K562 (cell line): ENCODE measurements at regions not wholly inside any gene's neighbourhood (a gene's known extent, or its start where the extent isn't known, plus 50 kb on each side); places are given as distances from the start of the nearest gene placed in this dataset.

Experiments used
- ATAC-seq: fragments of 200-7000 bp; cut with Tn5 transposase; 3 replicates; pipeline ENCODE4 v1.9.1; 2020; ENCODE audit warnings: moderate library complexity
- BruUV-seq: library from RNA; stranded (reverse); fragments of 400-500 nt; replicated peaks from 2 replicates; lab custom pipeline; 2021; lab: Mats Ljungman, UMichigan
- CTCF ChIA-PET: fragments of 300-600 bp; formaldehyde crosslinking; extraction: SDS; loops from one replicate; lab custom pipeline; 2021; ENCODE audit warnings: low intra/inter-chr PET ratio; lab: Yijun Ruan, JAX
- POLR2A ChIA-PET: fragments of 300-600, 350-650 bp; sonication (Branson Sonifier 250); formaldehyde crosslinking; extraction: SDS; loops from one replicate; lab custom pipeline; 2021; ENCODE audit warnings: antibody characterized with exemption, inconsistent platforms; lab: Yijun Ruan, JAX
- DNase-seq, 4 experiments: peaks; one replicate each; pipeline versions ENCODE4 v3.0.0 to v3.0.0-alpha.2; 2011 to 2018; ENCODE audit warnings: low spot score in 3 of 4, mixed read lengths in 3 of 4; ENCODE audit errors: extremely low read depth in 1 of 4
- FAIRE-seq: peaks from 2 replicates; lab custom pipeline; 2011; peaks lifted over from hg19 to GRCh38; lab: Jason Lieb, UNC
- H2AFZ ChIP-seq: 2 replicates; pipeline ENCODE4 v1.6.0; 2011; ENCODE audit warnings: low read depth, low read length, control low read depth, inconsistent platforms
- H3K27ac ChIP-seq: fragments of 200-600 bp; 3 replicates; pipeline ENCODE4 v1.8.0; 2011; ENCODE audit warnings: low read depth, mild to moderate bottlenecking, control low read depth, inconsistent platforms, low read length, moderate library complexity, mixed read lengths; ENCODE audit errors: extremely low read depth
- H3K27me3 ChIP-seq, 2 experiments: fragments of 300-600 bp in 1 of 2; 2 replicates in 1 of 2; 3 replicates in 1 of 2; pipeline versions ENCODE4 v1.6.0 to v1.8.0; 2011; ENCODE audit warnings: inconsistent platforms in 2 of 2, low read length in 2 of 2, mild to moderate bottlenecking in 1 of 2, mixed read lengths in 1 of 2, moderate library complexity in 1 of 2; ENCODE audit not compliant: control insufficient read depth in 2 of 2, insufficient read depth in 2 of 2
- H3K36me3 ChIP-seq: fragments of 300-600 bp; 3 replicates; pipeline ENCODE4 v1.8.0; 2011; ENCODE audit warnings: mild to moderate bottlenecking, low read length, inconsistent platforms; ENCODE audit not compliant: control insufficient read depth, insufficient read depth
- H3K4me1 ChIP-seq, 2 experiments: fragments of 200-600 bp in 1 of 2; replicated peaks in 1 of 2; 2 replicates in 1 of 2; 3 replicates in 1 of 2; pipeline versions ENCODE4 v1.5.1 to v1.8.0; 2011; ENCODE audit warnings: inconsistent platforms in 2 of 2, low read length in 2 of 2, mild to moderate bottlenecking in 1 of 2, mixed read lengths in 1 of 2, moderate library complexity in 1 of 2; ENCODE audit not compliant: control insufficient read depth in 2 of 2, insufficient read depth in 2 of 2
- H3K4me2 ChIP-seq: 2 replicates; pipeline ENCODE4 v1.6.1; 2011; ENCODE audit warnings: low read length, control low read depth, inconsistent platforms, mixed read lengths; ENCODE audit not compliant: insufficient read depth
- H3K4me3 ChIP-seq: fragments of 200-600 bp; sonication (generic), shearing (Covaris generic); 2 replicates; pipeline ENCODE4 v1.5.1; 2016; ENCODE audit warnings: control low read depth, inconsistent platforms
- H3K79me2 ChIP-seq: fragments of 200-600 bp; 3 replicates; pipeline ENCODE4 v1.8.0; 2011; ENCODE audit warnings: low read length, inconsistent platforms; ENCODE audit not compliant: control insufficient read depth, insufficient read depth
- H3K9ac ChIP-seq, 2 experiments: 2 replicates each; pipeline versions ENCODE4 v1.6.0 to v1.6.1; 2011; ENCODE audit warnings: low read depth in 2 of 2, low read length in 2 of 2, control low read depth in 1 of 2, inconsistent platforms in 1 of 2, mild to moderate bottlenecking in 1 of 2, mixed read lengths in 1 of 2; ENCODE audit not compliant: insufficient read depth in 1 of 2
- H3K9me1 ChIP-seq: one replicate; pipeline ENCODE4 v1.6.0; 2011; ENCODE audit warnings: inconsistent platforms, mild to moderate bottlenecking, low read length, moderate library complexity; ENCODE audit not compliant: control insufficient read depth, insufficient read depth
- H3K9me3 ChIP-seq: replicated peaks from 2 replicates; pipeline ENCODE4 v1.5.1; 2011; ENCODE audit warnings: low read depth, low read length, inconsistent platforms; ENCODE audit not compliant: control insufficient read depth, insufficient read depth
- H4K20me1 ChIP-seq: replicated peaks from 2 replicates; pipeline ENCODE4 v1.6.1; 2011; ENCODE audit warnings: low read length, inconsistent platforms, mixed read lengths; ENCODE audit not compliant: control insufficient read depth, insufficient read depth
- C11orf30 ChIP-seq: fragments of 450-650 bp; IDR thresholded peaks from 2 replicates; pipeline ENCODE4 v1.6.1; 2016; ENCODE audit warnings: low read depth, mild to moderate bottlenecking
- CAMTA2 ChIP-seq: fragments of 250-450 bp; sonication (Bioruptor Pico); conservative IDR thresholded peaks from 2 replicates; pipeline ENCODE4 v1.5.1; 2022
- CBFB ChIP-seq: sonication (generic); formaldehyde crosslinking; IDR thresholded peaks from 2 replicates; pipeline ENCODE4 v1.4.0; 2020; ENCODE audit warnings: mild to moderate bottlenecking, missing genetic modification reagents
- CBX3 ChIP-seq, 2 experiments: IDR thresholded peaks; 1 replicate in 1 of 2; 2 replicates in 1 of 2; pipeline ENCODE4 v1.6.1; 2012; ENCODE audit warnings: inconsistent platforms in 2 of 2, low read length in 2 of 2, borderline replicate concordance in 1 of 2, control low read depth in 1 of 2
- CEBPB ChIP-seq: fragments of 450-650 bp; IDR thresholded peaks from 2 replicates; pipeline ENCODE4 v1.6.1; 2016; ENCODE audit warnings: missing genetic modification characterization, missing compliant biosample characterization
- JUN ChIP-seq, 2 experiments: sonication (generic) in 1 of 2; formaldehyde crosslinking in 1 of 2; IDR thresholded peaks; 2 replicates each; pipeline versions ENCODE4 v1.6.1 to v1.8.0; 2012 to 2022; ENCODE audit warnings: borderline replicate concordance in 2 of 2, mild to moderate bottlenecking in 2 of 2, improper control_type of control experiment in 1 of 2, low read depth in 1 of 2, low read length in 1 of 2, missing genetic modification reagents in 1 of 2
- KAT7 ChIP-seq: sonication (generic); formaldehyde crosslinking; IDR thresholded peaks from 2 replicates; pipeline ENCODE4 v1.8.0; 2022; ENCODE audit warnings: missing genetic modification reagents, mild to moderate bottlenecking, borderline replicate concordance
- NCOA2 ChIP-seq, 2 experiments: fragments of 450-650 bp; IDR thresholded peaks; 2 replicates each; pipeline ENCODE4 v1.6.1; 2018; ENCODE audit warnings: mild to moderate bottlenecking in 2 of 2, moderate library complexity in 1 of 2; ENCODE audit not compliant: partially characterized antibody in 2 of 2
- PHF21A ChIP-seq: fragments of 450-650 bp; IDR thresholded peaks from 2 replicates; pipeline ENCODE4 v1.6.1; 2017; ENCODE audit warnings: low read depth, borderline replicate concordance
- RUNX1 ChIP-seq: sonication (generic); IDR thresholded peaks from 2 replicates; pipeline ENCODE4 v1.6.1; 2016; ENCODE audit warnings: antibody characterized with exemption, low read depth
- YY1 ChIP-seq, 3 experiments: IDR thresholded peaks; 2 replicates each; pipeline ENCODE4 v1.6.1; 2011; ENCODE audit warnings: low read length in 2 of 3, mild to moderate bottlenecking in 2 of 3, moderate library complexity in 2 of 3, borderline replicate concordance in 1 of 3, control low read depth in 1 of 3, low read depth in 1 of 3; ENCODE audit not compliant: insufficient read depth in 3 of 3, insufficient replicate concordance in 2 of 3, control insufficient read depth in 1 of 3, insufficient read length in 1 of 3; ENCODE audit errors: extremely low read depth in 1 of 3
- WGBS: fragments of 100-300 bp; shearing (Covaris generic); methylation state at CpG from one replicate; pipeline ENCODE4 v1.1.6; 2016; ENCODE audit warnings: low coverage, mixed read lengths; ENCODE audit not compliant: insufficient coverage; ENCODE audit errors: missing lambda C conversion rate; 5-methylcytosine and 5-hydroxymethylcytosine counted together
- in situ Hi-C: fragments of 300-500 bp; cut with MboI; formaldehyde crosslinking; loops from 4 replicates; pipeline ENCODE4 v1.15.0; 2018; ENCODE audit warnings: inconsistent platforms, mixed read lengths
- intact Hi-C: fragments of 100-400 bp; cut with micrococcal nuclease; formaldehyde crosslinking; loops from 2 replicates; pipeline ENCODE4 v1.14.2; 2022
- TF ChIP-seq, protein P1 (sequence below): fragments of 250-450 bp; sonication (Bioruptor Pico); IDR thresholded peaks from 2 replicates; pipeline ENCODE4 v1.8.0; 2022; ENCODE audit warnings: inconsistent platforms, mild to moderate bottlenecking, moderate library complexity, borderline replicate concordance
- TF ChIP-seq, protein P2 (sequence below): fragments of 450-650 bp; formaldehyde crosslinking; IDR thresholded peaks from 2 replicates; pipeline ENCODE4 v1.4.0; 2020; ENCODE audit warnings: mild to moderate bottlenecking, mixed read lengths

DNA sequence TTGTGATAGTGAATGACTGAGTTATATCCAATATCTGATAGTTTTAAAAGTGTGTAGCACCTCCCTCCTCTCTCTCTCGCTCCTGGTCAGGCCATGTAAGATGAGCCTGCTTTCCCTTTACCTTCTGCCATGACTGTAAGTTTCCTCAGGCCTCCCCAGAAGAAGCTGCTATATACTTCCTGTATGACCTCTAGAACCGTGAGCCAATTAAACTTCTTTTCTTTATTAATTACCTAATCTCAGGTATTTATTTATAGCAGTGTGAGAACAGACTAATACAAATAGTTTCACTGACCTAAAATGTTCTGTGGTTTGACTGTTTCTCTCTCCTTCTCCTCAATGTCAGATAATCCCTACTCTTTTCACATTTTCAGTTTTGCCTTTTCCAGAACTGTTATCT, 321.3 kb upstream of the MBL2 start:
- CTCF ChIA-PET = no interaction called here
- Histone ChIP-seq H4K20me1 (no peaks in the 10 kb centered on the region), H3K9me3 (no peaks in the 10 kb centered on the region; the same call in 1 of the 2 replicates), H3K4me1 (no peaks in the 10 kb centered on the region), H3K9me1 (no peaks in the 10 kb centered on the region), H3K4me2 (no peak overlapping the region), H3K27me3 (no peaks in the 10 kb centered on the region), H3K9ac (no peak overlapping the region), H3K27ac (no peak overlapping the region), H2AFZ (no peak overlapping the region), H3K79me2 (no peaks in the 10 kb centered on the region), H3K4me3 (no peak overlapping the region), H3K36me3 (no peaks in the 10 kb centered on the region)
- no peak for TF ChIP-seq CBX3 (IDR thresholded peaks at IDR 0.05; ENCODE audit: borderline replicate concordance in 1 of 2, low read length in 2 of 2)
- no peak for TF ChIP-seq JUN (IDR thresholded peaks at IDR 0.05; ENCODE audit: borderline replicate concordance, low read depth, low read length)
- no peak for TF ChIP-seq JUN (CRISPR knock-in tag; IDR thresholded peaks at IDR 0.05; ENCODE audit: borderline replicate concordance)
- no peak for TF ChIP-seq CAMTA2 (CRISPR knock-in tag)
- TF ChIP-seq, protein P1, sequence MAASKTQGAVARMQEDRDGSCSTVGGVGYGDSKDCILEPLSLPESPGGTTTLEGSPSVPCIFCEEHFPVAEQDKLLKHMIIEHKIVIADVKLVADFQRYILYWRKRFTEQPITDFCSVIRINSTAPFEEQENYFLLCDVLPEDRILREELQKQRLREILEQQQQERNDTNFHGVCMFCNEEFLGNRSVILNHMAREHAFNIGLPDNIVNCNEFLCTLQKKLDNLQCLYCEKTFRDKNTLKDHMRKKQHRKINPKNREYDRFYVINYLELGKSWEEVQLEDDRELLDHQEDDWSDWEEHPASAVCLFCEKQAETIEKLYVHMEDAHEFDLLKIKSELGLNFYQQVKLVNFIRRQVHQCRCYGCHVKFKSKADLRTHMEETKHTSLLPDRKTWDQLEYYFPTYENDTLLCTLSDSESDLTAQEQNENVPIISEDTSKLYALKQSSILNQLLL (CRISPR knock-in tag) = no peak
- DNase-seq (no peak), ATAC-seq (no peak), FAIRE-seq (no peak)
- intact Hi-C loops (no loop called here), in situ Hi-C loops (no loop called here)
- WGBS = 0% methylated on average over 2 of the region's 2 CpGs
- POLR2A ChIA-PET = no interaction called here
- BruUV-seq = no TSS peak

DNA sequence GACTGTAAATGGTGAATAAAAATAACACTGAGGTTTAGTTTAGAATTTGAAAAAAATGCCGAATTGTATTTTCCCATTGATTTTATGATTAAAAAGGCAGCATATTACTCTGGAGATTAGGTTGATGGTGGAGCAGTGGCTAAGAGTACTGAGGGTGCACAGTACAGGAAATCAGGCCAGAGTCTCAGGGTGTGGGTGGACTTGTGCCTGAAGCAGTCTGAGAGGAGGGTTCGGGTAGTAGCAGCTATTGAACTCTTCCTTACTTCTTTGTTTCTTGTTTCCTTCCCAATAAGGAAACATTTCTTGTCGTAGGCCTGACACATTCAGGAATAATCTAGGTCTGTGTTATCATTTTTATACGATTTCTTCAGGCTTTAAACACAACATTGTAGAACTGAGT, 319.0 kb upstream of the MBL2 start:
- in situ Hi-C loops = no loop called here
- POLR2A ChIA-PET = no interaction called here
- Histone ChIP-seq H3K9ac (no peak overlapping the region), H2AFZ (no peak overlapping the region), H3K27me3 (no peaks in the 10 kb centered on the region), H4K20me1 (no peaks in the 10 kb centered on the region), H3K79me2 (no peaks in the 10 kb centered on the region), H3K36me3 (no peaks in the 10 kb centered on the region), H3K4me3 (no peak overlapping the region), H3K4me2 (no peak overlapping the region), H3K9me1 (no peaks in the 10 kb centered on the region), H3K9me3 (no peaks in the 10 kb centered on the region; the same call in 1 of the 2 replicates), H3K27ac (no peak overlapping the region), H3K4me1 (no peaks in the 10 kb centered on the region)
- no peak for FAIRE-seq
- ATAC-seq = no peak
- 0% methylated on average over 4 of the region's 4 CpGs for WGBS
- CTCF ChIA-PET = no interaction called here
- no peak for DNase-seq
- BruUV-seq = no TSS peak
- intact Hi-C loops = no loop called here
- TF ChIP-seq YY1 (IDR thresholded peaks at IDR 0.05; ENCODE audit: borderline replicate concordance in 1 of 3, control insufficient read depth in 1 of 3, extremely low read depth in 1 of 3, insufficient read depth in 3 of 3, insufficient read length in 1 of 3, insufficient replicate concordance in 2 of 3, low read depth in 1 of 3, low read length in 2 of 3) = no peak
- TF ChIP-seq CEBPB (tag) = no peak
- no peak for TF ChIP-seq NCOA2 (IDR thresholded peaks at IDR 0.05; ENCODE audit: partially characterized antibody in 2 of 2)
- no peak for TF ChIP-seq KAT7 (CRISPR knock-in tag)
- no peak for TF ChIP-seq RUNX1
- no peak for TF ChIP-seq CBFB (CRISPR knock-in tag)
- no peak for TF ChIP-seq C11orf30
- TF ChIP-seq, protein P2, sequence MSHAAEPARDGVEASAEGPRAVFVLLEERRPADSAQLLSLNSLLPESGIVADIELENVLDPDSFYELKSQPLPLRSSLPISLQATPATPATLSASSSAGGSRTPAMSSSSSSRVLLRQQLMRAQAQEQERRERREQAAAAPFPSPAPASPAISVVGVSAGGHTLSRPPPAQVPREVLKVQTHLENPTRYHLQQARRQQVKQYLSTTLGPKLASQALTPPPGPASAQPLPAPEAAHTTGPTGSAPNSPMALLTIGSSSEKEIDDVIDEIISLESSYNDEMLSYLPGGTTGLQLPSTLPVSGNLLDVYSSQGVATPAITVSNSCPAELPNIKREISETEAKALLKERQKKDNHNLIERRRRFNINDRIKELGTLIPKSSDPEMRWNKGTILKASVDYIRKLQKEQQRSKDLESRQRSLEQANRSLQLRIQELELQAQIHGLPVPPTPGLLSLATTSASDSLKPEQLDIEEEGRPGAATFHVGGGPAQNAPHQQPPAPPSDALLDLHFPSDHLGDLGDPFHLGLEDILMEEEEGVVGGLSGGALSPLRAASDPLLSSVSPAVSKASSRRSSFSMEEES (CRISPR knock-in tag) = no peak
- no peak for TF ChIP-seq PHF21A
